HEK293 (cell line): ENCODE measurements at regions not wholly inside any gene's neighbourhood (a gene's known extent, or its start where the extent isn't known, plus 50 kb on each side); places are given as distances from the start of the nearest gene placed in this dataset.

ENCODE experiments used
- CTCF ChIA-PET: fragments of 350-600 bp; formaldehyde crosslinking; extraction: SDS; loops from one replicate; lab custom pipeline; 2021; ENCODE audit warnings: antibody characterized with exemption; lab: Yijun Ruan, JAX
- POLR2A ChIA-PET: fragments of 300-600 bp; formaldehyde crosslinking; extraction: SDS; loops from one replicate; lab custom pipeline; 2020; ENCODE audit warnings: antibody characterized with exemption, inconsistent platforms; lab: Yijun Ruan, JAX
- H3K27ac ChIP-seq: fragments of 200-500 bp; sonication (Bioruptor generic); 2 replicates; pipeline ENCODE4 v1.5.1; 2014; ENCODE audit warnings: low read depth, low read length, control low read depth, inconsistent platforms; ENCODE audit errors: extremely low read depth
- H3K36me3 ChIP-seq, 2 experiments: fragments of 200-500 bp in 1 of 2; sonication (Bioruptor generic) in 1 of 2; 1 replicate in 1 of 2; 2 replicates in 1 of 2; pipeline ENCODE4 v1.5.1; 2014 to 2017; ENCODE audit warnings: inconsistent platforms in 2 of 2, low read length in 2 of 2; ENCODE audit not compliant: control insufficient read depth in 2 of 2, insufficient read depth in 1 of 2
- H3K4me1 ChIP-seq: fragments of 200-500 bp; sonication (Bioruptor generic); 2 replicates; pipeline ENCODE4 v1.5.1; 2014; ENCODE audit warnings: mild to moderate bottlenecking, low read length, inconsistent platforms; ENCODE audit not compliant: control insufficient read depth, insufficient read depth
- H3K4me3 ChIP-seq: 2 replicates; pipeline ENCODE4 v1.5.1; 2011; ENCODE audit warnings: low read depth, mild to moderate bottlenecking, control low read depth, low read length, moderate library complexity
- H3K9me3 ChIP-seq: fragments of 200-500 bp; sonication (Bioruptor generic); 2 replicates; pipeline ENCODE4 v1.5.1; 2014; ENCODE audit warnings: low read depth, low read length, inconsistent platforms; ENCODE audit not compliant: control insufficient read depth, insufficient read depth
- GFI1B ChIP-seq: fragments of 450-650 bp; formaldehyde crosslinking; IDR thresholded peaks from 2 replicates; pipeline ENCODE4 v1.5.1; 2016; ENCODE audit warnings: missing biosample characterization, missing genetic modification characterization
- KLF10 ChIP-seq: fragments of 450-650 bp; IDR thresholded peaks from 2 replicates; pipeline ENCODE4 v1.5.1; 2018; ENCODE audit warnings: missing biosample characterization, mild to moderate bottlenecking, missing genetic modification characterization
- KLF16 ChIP-seq: fragments of 450-650 bp; formaldehyde crosslinking; IDR thresholded peaks from 2 replicates; pipeline ENCODE4 v1.5.1; 2017; ENCODE audit warnings: missing biosample characterization, missing genetic modification characterization
- KLF7 ChIP-seq: fragments of 450-650 bp; formaldehyde crosslinking; IDR thresholded peaks from 2 replicates; pipeline ENCODE4 v1.5.1; 2016; ENCODE audit warnings: missing biosample characterization, missing genetic modification characterization, borderline replicate concordance
- KLF8 ChIP-seq: fragments of 450-650 bp; formaldehyde crosslinking; IDR thresholded peaks from 2 replicates; pipeline ENCODE4 v1.5.1; 2016; ENCODE audit warnings: missing biosample characterization, missing genetic modification characterization
- REST ChIP-seq: fragments of 450-650 bp; formaldehyde crosslinking; IDR thresholded peaks from 2 replicates; pipeline ENCODE4 v1.5.1; 2016; ENCODE audit warnings: missing biosample characterization, missing genetic modification characterization
- YY1 ChIP-seq: fragments of 450-650 bp; formaldehyde crosslinking; IDR thresholded peaks from 2 replicates; pipeline ENCODE4 v1.5.1; 2018; ENCODE audit warnings: missing biosample characterization, missing genetic modification characterization
- ZBTB11 ChIP-seq: fragments of 450-650 bp; formaldehyde crosslinking; conservative IDR thresholded peaks from 2 replicates; pipeline ENCODE4 v1.5.1; 2016; ENCODE audit warnings: low read depth, missing biosample characterization, missing genetic modification characterization
- ZBTB20 ChIP-seq: fragments of 450-650 bp; formaldehyde crosslinking; IDR thresholded peaks from 2 replicates; pipeline ENCODE4 v1.5.1; 2016; ENCODE audit warnings: missing biosample characterization, missing genetic modification characterization
- ZNF2 ChIP-seq: fragments of 450-650 bp; formaldehyde crosslinking; IDR thresholded peaks from 2 replicates; pipeline ENCODE4 v1.5.1; 2016; ENCODE audit warnings: missing biosample characterization, missing genetic modification characterization
- ZNF202 ChIP-seq: fragments of 450-650 bp; formaldehyde crosslinking; IDR thresholded peaks from 2 replicates; pipeline ENCODE4 v1.5.1; 2016; ENCODE audit warnings: missing biosample characterization, missing genetic modification characterization, borderline replicate concordance
- ZNF558 ChIP-seq: fragments of 450-650 bp; formaldehyde crosslinking; IDR thresholded peaks from 2 replicates; pipeline ENCODE4 v1.5.1; 2016; ENCODE audit warnings: missing biosample characterization, missing genetic modification characterization
- ZNF580 ChIP-seq: fragments of 450-650 bp; formaldehyde crosslinking; IDR thresholded peaks from 2 replicates; pipeline ENCODE4 v1.5.1; 2016; ENCODE audit warnings: missing biosample characterization, missing genetic modification characterization
- ZNF621 ChIP-seq: fragments of 450-650 bp; formaldehyde crosslinking; IDR thresholded peaks from 2 replicates; pipeline ENCODE4 v1.5.1; 2017; ENCODE audit warnings: missing biosample characterization, missing genetic modification characterization
- ZNF660 ChIP-seq: fragments of 450-650 bp; IDR thresholded peaks from 2 replicates; pipeline ENCODE4 v1.5.1; 2018; ENCODE audit warnings: missing biosample characterization, mild to moderate bottlenecking, missing genetic modification characterization
- TF ChIP-seq, protein P1 (sequence below): fragments of 450-650 bp; formaldehyde crosslinking; IDR thresholded peaks from 2 replicates; pipeline ENCODE4 v1.5.1; 2016; ENCODE audit warnings: missing biosample characterization, missing genetic modification characterization
- TF ChIP-seq, protein P2 (sequence below): fragments of 450-650 bp; formaldehyde crosslinking; IDR thresholded peaks from 2 replicates; pipeline ENCODE4 v1.5.1; 2017; ENCODE audit warnings: missing biosample characterization, missing genetic modification characterization
- TF ChIP-seq, protein P3 (sequence below): fragments of 450-650 bp; formaldehyde crosslinking; IDR thresholded peaks from 2 replicates; pipeline ENCODE4 v1.5.1; 2017; ENCODE audit warnings: missing biosample characterization, mild to moderate bottlenecking, missing genetic modification characterization, moderate library complexity
- TF ChIP-seq, protein P4 (sequence below): fragments of 450-650 bp; formaldehyde crosslinking; IDR thresholded peaks from 2 replicates; pipeline ENCODE4 v1.5.1; 2016; ENCODE audit warnings: missing biosample characterization, missing genetic modification characterization

DNA sequence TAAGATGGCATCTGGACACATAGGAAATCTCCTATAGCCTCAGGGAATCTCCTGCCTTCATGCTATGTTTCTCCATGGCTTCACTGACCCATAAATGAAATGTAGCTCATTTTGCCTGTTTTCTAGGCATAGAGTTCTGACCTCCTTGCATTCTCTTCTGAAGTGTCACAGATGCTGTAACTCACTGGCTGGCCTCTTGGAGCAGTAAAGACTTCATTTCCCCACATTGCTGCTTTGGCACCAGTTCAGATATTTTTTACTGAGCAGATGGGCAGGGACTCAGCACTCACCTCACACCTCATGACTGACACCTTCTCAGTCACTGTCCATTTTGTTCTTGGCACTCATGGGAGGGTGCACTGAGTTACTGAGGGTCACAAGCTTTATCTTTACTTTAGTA lies 286.7 kb upstream of the TGFBR2 start:
- CTCF ChIA-PET: interaction anchor here (0.6 to 1.5 kb wide), 10 partner anchors 9 to 382 kb away, joined by 3 to 5 read pairs (median 3); no protein-coding TSS in a partner anchor
- no peaks in the 10 kb centered on the region for H3K36me3 ChIP-seq
- POLR2A ChIA-PET: no interaction called here
- H3K27ac ChIP-seq: no peak overlapping the region
- H3K4me3 ChIP-seq: no peak overlapping the region
- 0 out of 2 replicates have a peak, but pooled peaks cover 2% of the 10 kb centered on the region for H3K4me1 ChIP-seq
- TF ChIP-seq KLF8 (tag by site-specific recombination) (no peak), KLF16 (tag by site-specific recombination) (no peak), GFI1B (tag by site-specific recombination) (no peak), ZBTB20 (tag by site-specific recombination) (no peak), ZNF558 (tag by site-specific recombination) (no peak), REST (tag by site-specific recombination) (no peak), ZNF621 (tag by site-specific recombination) (no peak), ZNF660 (tag by site-specific recombination) (no peak), ZNF580 (tag by site-specific recombination) (no peak), KLF10 (tag by site-specific recombination) (no peak), YY1 (no peak), ZBTB11 (tag by site-specific recombination) (no peak), ZNF2 (tag by site-specific recombination) (no peak), KLF7 (no peak), ZNF202 (tag by site-specific recombination) (no peak)
- TF ChIP-seq, protein P1, sequence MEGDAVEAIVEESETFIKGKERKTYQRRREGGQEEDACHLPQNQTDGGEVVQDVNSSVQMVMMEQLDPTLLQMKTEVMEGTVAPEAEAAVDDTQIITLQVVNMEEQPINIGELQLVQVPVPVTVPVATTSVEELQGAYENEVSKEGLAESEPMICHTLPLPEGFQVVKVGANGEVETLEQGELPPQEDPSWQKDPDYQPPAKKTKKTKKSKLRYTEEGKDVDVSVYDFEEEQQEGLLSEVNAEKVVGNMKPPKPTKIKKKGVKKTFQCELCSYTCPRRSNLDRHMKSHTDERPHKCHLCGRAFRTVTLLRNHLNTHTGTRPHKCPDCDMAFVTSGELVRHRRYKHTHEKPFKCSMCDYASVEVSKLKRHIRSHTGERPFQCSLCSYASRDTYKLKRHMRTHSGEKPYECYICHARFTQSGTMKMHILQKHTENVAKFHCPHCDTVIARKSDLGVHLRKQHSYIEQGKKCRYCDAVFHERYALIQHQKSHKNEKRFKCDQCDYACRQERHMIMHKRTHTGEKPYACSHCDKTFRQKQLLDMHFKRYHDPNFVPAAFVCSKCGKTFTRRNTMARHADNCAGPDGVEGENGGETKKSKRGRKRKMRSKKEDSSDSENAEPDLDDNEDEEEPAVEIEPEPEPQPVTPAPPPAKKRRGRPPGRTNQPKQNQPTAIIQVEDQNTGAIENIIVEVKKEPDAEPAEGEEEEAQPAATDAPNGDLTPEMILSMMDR (tag by site-specific recombination): no peak
- TF ChIP-seq, protein P2, sequence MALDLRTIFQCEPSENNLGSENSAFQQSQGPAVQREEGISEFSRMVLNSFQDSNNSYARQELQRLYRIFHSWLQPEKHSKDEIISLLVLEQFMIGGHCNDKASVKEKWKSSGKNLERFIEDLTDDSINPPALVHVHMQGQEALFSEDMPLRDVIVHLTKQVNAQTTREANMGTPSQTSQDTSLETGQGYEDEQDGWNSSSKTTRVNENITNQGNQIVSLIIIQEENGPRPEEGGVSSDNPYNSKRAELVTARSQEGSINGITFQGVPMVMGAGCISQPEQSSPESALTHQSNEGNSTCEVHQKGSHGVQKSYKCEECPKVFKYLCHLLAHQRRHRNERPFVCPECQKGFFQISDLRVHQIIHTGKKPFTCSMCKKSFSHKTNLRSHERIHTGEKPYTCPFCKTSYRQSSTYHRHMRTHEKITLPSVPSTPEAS (tag by site-specific recombination): no peak
- TF ChIP-seq, protein P3, sequence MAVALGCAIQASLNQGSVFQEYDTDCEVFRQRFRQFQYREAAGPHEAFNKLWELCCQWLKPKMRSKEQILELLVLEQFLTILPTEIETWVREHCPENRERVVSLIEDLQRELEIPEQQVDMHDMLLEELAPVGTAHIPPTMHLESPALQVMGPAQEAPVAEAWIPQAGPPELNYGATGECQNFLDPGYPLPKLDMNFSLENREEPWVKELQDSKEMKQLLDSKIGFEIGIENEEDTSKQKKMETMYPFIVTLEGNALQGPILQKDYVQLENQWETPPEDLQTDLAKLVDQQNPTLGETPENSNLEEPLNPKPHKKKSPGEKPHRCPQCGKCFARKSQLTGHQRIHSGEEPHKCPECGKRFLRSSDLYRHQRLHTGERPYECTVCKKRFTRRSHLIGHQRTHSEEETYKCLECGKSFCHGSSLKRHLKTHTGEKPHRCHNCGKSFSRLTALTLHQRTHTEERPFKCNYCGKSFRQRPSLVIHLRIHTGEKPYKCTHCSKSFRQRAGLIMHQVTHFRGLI (tag by site-specific recombination): no peak
- TF ChIP-seq, protein P4, sequence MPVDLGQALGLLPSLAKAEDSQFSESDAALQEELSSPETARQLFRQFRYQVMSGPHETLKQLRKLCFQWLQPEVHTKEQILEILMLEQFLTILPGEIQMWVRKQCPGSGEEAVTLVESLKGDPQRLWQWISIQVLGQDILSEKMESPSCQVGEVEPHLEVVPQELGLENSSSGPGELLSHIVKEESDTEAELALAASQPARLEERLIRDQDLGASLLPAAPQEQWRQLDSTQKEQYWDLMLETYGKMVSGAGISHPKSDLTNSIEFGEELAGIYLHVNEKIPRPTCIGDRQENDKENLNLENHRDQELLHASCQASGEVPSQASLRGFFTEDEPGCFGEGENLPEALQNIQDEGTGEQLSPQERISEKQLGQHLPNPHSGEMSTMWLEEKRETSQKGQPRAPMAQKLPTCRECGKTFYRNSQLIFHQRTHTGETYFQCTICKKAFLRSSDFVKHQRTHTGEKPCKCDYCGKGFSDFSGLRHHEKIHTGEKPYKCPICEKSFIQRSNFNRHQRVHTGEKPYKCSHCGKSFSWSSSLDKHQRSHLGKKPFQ (tag by site-specific recombination): no peak
- H3K9me3 ChIP-seq: no peaks in the 10 kb centered on the region
